Panc1 (cell line): ENCODE measurements at regions not wholly inside any gene's neighbourhood (a gene's known extent, or its start where the extent isn't known, plus 50 kb on each side); places are given as distances from the start of the nearest gene placed in this dataset.

ENCODE experiments used
- ATAC-seq: fragments of 200-7000 bp; cut with Tn5 transposase; 2 replicates; pipeline ENCODE4 v1.9.1; 2020; ENCODE audit warnings: mild to moderate bottlenecking, moderate library complexity
- BruUV-seq: library from RNA; stranded (reverse); fragments of 400-500 nt; replicated peaks from 2 replicates; lab custom pipeline; 2021; lab: Mats Ljungman, UMichigan
- CTCF ChIA-PET: fragments of 300-600 bp; sonication (Branson Sonifier 250); formaldehyde crosslinking; loops from one replicate; lab custom pipeline; 2022; ENCODE audit warnings: antibody characterized with exemption; lab: Charles Lee
- POLR2A ChIA-PET: fragments of 300-600 bp; sonication (Branson Sonifier 250); formaldehyde crosslinking; loops from one replicate; lab custom pipeline; 2022; ENCODE audit warnings: antibody characterized with exemption; lab: Charles Lee
- DNase-seq: peaks from one replicate; pipeline ENCODE4 v3.0.0-alpha.2; 2010; ENCODE audit warnings: low read depth, low spot score
- H3K27ac ChIP-seq: 2 replicates; pipeline ENCODE4 v1.5.1; 2011; ENCODE audit warnings: mild to moderate bottlenecking, low read length, inconsistent platforms
- H3K27me3 ChIP-seq: fragments of 200-500 bp; sonication (Bioruptor generic); 2 replicates; pipeline ENCODE4 v1.6.0; 2014; ENCODE audit warnings: low read length, inconsistent platforms; ENCODE audit not compliant: control insufficient read depth, insufficient read depth
- H3K36me3 ChIP-seq: fragments of 200-500 bp; sonication (Bioruptor generic); 2 replicates; pipeline ENCODE4 v1.5.1; 2014; ENCODE audit warnings: inconsistent platforms, mild to moderate bottlenecking, low read length, moderate library complexity; ENCODE audit not compliant: control insufficient read depth, insufficient read depth
- H3K4me1 ChIP-seq: 2 replicates; pipeline ENCODE4 v1.5.1; 2011; ENCODE audit warnings: inconsistent platforms, mild to moderate bottlenecking, low read length, moderate library complexity; ENCODE audit not compliant: control insufficient read depth, insufficient read depth
- H3K4me3 ChIP-seq, 2 experiments: 2 replicates each; pipeline ENCODE4 v1.5.1; 2011 to 2012; ENCODE audit warnings: low read depth in 2 of 2, low read length in 2 of 2, mild to moderate bottlenecking in 2 of 2, inconsistent platforms in 1 of 2, moderate library complexity in 1 of 2
- H3K9me3 ChIP-seq: fragments of 200-500 bp; sonication (Bioruptor generic); 2 replicates; pipeline ENCODE4 v1.5.1; 2014; ENCODE audit warnings: low read depth, mild to moderate bottlenecking, inconsistent platforms, low read length, moderate library complexity; ENCODE audit not compliant: control insufficient read depth, insufficient read depth
- CTCF ChIP-seq: fragments of 450-650 bp; IDR thresholded peaks from 2 replicates; pipeline ENCODE4 v1.5.1; 2017; ENCODE audit warnings: mild to moderate bottlenecking
- POLR2AphosphoS5 ChIP-seq: IDR thresholded peaks from 2 replicates; pipeline ENCODE4 v1.6.1; 2012; ENCODE audit warnings: mild to moderate bottlenecking, low read depth, low read length, moderate library complexity
- REST ChIP-seq, 2 experiments: IDR thresholded peaks; 2 replicates each; pipeline ENCODE4 v1.6.1; 2011 to 2012; ENCODE audit warnings: low read depth in 2 of 2, control low read depth in 1 of 2, low read length in 1 of 2, mild to moderate bottlenecking in 1 of 2, moderate library complexity in 1 of 2; ENCODE audit not compliant: insufficient read depth in 1 of 2
- SIN3A ChIP-seq: IDR thresholded peaks from 2 replicates; pipeline ENCODE4 v1.6.1; 2012; ENCODE audit warnings: low read depth, mild to moderate bottlenecking, low read length, moderate library complexity, borderline replicate concordance; ENCODE audit not compliant: insufficient read depth
- TCF7L2 ChIP-seq: IDR thresholded peaks from 2 replicates; pipeline ENCODE4 v1.6.1; 2011; ENCODE audit warnings: mild to moderate bottlenecking, low read depth, low read length, inconsistent platforms
- in situ Hi-C: cut with HindIII; loops from 2 replicates; pipeline ENCODE4 v1.10.0; 2016; ENCODE audit warnings: low sequenced_read_pairs, low pct_unique_long_range_greater_than_20kb
- intact Hi-C: fragments of 100-400 bp; cut with micrococcal nuclease; formaldehyde crosslinking; loops from one replicate; pipeline ENCODE4 v1.10.0; 2022; ENCODE audit not compliant: unreplicated experiment

GRCh38 chrX:39618178-39618577 lies 479.6 kb downstream of the BCOR start:
- BruUV-seq: no TSS peak
- ChIA-PET POLR2A (no interaction called here), CTCF (no interaction called here)
- Histone ChIP-seq H3K36me3 (no peaks in the 10 kb centered on the region), H3K27me3 (no peaks in the 10 kb centered on the region), H3K9me3 (no peaks in the 10 kb centered on the region), H3K4me3 (no peak overlapping the region), H3K4me1 (no peaks in the 10 kb centered on the region), H3K27ac (no peak overlapping the region)
- intact Hi-C loops (no loop called here), in situ Hi-C loops (no loop called here)
- no peak for ATAC-seq
- TF ChIP-seq REST (IDR thresholded peaks at IDR 0.05; ENCODE audit: insufficient read depth in 1 of 2, low read depth in 2 of 2, low read length in 1 of 2) (no peak), CTCF (no peak)
- no peak for DNase-seq

- ATAC-seq: no peak
- Histone ChIP-seq H3K4me3 (no peak overlapping the region), H3K27ac (no peak overlapping the region), H3K36me3 (no peaks in the 10 kb centered on the region), H3K27me3 (no peaks in the 10 kb centered on the region), H3K4me1 (no peaks in the 10 kb centered on the region), H3K9me3 (no peaks in the 10 kb centered on the region)
- TF ChIP-seq TCF7L2 (no peak), POLR2AphosphoS5 (no peak), CTCF (no peak), REST (IDR thresholded peaks at IDR 0.05; ENCODE audit: insufficient read depth in 1 of 2, low read depth in 2 of 2, low read length in 1 of 2) (no peak), SIN3A (no peak)
- in situ Hi-C loops: no loop called here
- no TSS peak for BruUV-seq
- no peak for DNase-seq
- intact Hi-C loops: no loop called here
- POLR2A ChIA-PET: no interaction called here
- CTCF ChIA-PET: no interaction called here
Measured at GRCh38 chrX:39619182-39620009, 478.4 kb downstream of the BCOR start.
